SK-N-SH treated with all-trans-retinoic acid at 6 μM for 48 hours (cell line): ENCODE measurements at regions not wholly inside any gene's neighbourhood (a gene's known extent, or its start where the extent isn't known, plus 50 kb on each side); places are given as distances from the start of the nearest gene placed in this dataset.

Experiments
- ARNTL ChIP-seq: fragments of 450-650 bp; formaldehyde crosslinking; IDR thresholded peaks from 2 replicates; pipeline ENCODE4 v1.5.0; 2020; ENCODE audit warnings: low read depth, mild to moderate bottlenecking, moderate library complexity, borderline replicate concordance
- BACH2 ChIP-seq: fragments of 250-450 bp; sonication (Bioruptor Pico); IDR thresholded peaks from 2 replicates; pipeline ENCODE4 v1.9.0; 2021; ENCODE audit warnings: mild to moderate bottlenecking, borderline replicate concordance
- CREB5 ChIP-seq: fragments of 250-450 bp; sonication (Bioruptor Pico); IDR thresholded peaks from 2 replicates; pipeline ENCODE4 v1.5.1; 2020; ENCODE audit warnings: low read depth, mild to moderate bottlenecking, moderate library complexity
- CSDC2 ChIP-seq: fragments of 250-450 bp; sonication (Bioruptor Pico); IDR thresholded peaks from 2 replicates; pipeline ENCODE4 v1.5.0; 2020; ENCODE audit warnings: mild to moderate bottlenecking, moderate library complexity
- OSR1 ChIP-seq: fragments of 250-450 bp; sonication (Bioruptor Pico); IDR thresholded peaks from 2 replicates; pipeline ENCODE4 v1.8.0; 2022; ENCODE audit warnings: moderate library complexity, mild to moderate bottlenecking, inconsistent platforms
- RARB ChIP-seq: fragments of 250-450 bp; sonication (Bioruptor Pico); IDR thresholded peaks from 2 replicates; pipeline ENCODE4 v1.8.0; 2021; ENCODE audit warnings: mild to moderate bottlenecking, moderate library complexity
- TCF4 ChIP-seq: fragments of 250-450 bp; sonication (Bioruptor Pico); IDR thresholded peaks from 2 replicates; pipeline ENCODE4 v1.8.0; 2021; ENCODE audit warnings: mild to moderate bottlenecking, moderate library complexity, borderline replicate concordance
- TOX ChIP-seq: fragments of 250-450 bp; sonication (Bioruptor Pico); IDR thresholded peaks from 2 replicates; pipeline ENCODE4 v1.8.0; 2021; ENCODE audit warnings: mild to moderate bottlenecking, moderate library complexity, borderline replicate concordance
- ZFP3 ChIP-seq: fragments of 250-450 bp; sonication (Bioruptor Pico); IDR thresholded peaks from 2 replicates; pipeline ENCODE4 v1.5.0; 2020; ENCODE audit warnings: mild to moderate bottlenecking, moderate library complexity
- ZFP30 ChIP-seq: fragments of 450-650 bp; formaldehyde crosslinking; IDR thresholded peaks from 2 replicates; pipeline ENCODE4 v1.5.0; 2022; ENCODE audit warnings: mild to moderate bottlenecking, moderate library complexity
- ZNF565 ChIP-seq: fragments of 450-650 bp; formaldehyde crosslinking; conservative IDR thresholded peaks from 2 replicates; pipeline ENCODE4 v1.5.0; 2020; ENCODE audit warnings: low read depth, mild to moderate bottlenecking, moderate library complexity
- ZNF70 ChIP-seq: fragments of 450-650 bp; formaldehyde crosslinking; IDR thresholded peaks from 2 replicates; pipeline ENCODE4 v1.5.0; 2020; ENCODE audit warnings: mild to moderate bottlenecking, moderate library complexity
- TF ChIP-seq, protein P1 (sequence below): fragments of 250-450 bp; sonication (Bioruptor Pico); IDR thresholded peaks from 2 replicates; pipeline ENCODE4 v1.5.1; 2021; ENCODE audit warnings: mild to moderate bottlenecking, moderate library complexity
- TF ChIP-seq, protein P2 (sequence below): fragments of 250-450 bp; sonication (Bioruptor Pico); IDR thresholded peaks from 2 replicates; pipeline ENCODE4 v1.8.0; 2020; ENCODE audit warnings: mild to moderate bottlenecking, moderate library complexity, borderline replicate concordance

DNA sequence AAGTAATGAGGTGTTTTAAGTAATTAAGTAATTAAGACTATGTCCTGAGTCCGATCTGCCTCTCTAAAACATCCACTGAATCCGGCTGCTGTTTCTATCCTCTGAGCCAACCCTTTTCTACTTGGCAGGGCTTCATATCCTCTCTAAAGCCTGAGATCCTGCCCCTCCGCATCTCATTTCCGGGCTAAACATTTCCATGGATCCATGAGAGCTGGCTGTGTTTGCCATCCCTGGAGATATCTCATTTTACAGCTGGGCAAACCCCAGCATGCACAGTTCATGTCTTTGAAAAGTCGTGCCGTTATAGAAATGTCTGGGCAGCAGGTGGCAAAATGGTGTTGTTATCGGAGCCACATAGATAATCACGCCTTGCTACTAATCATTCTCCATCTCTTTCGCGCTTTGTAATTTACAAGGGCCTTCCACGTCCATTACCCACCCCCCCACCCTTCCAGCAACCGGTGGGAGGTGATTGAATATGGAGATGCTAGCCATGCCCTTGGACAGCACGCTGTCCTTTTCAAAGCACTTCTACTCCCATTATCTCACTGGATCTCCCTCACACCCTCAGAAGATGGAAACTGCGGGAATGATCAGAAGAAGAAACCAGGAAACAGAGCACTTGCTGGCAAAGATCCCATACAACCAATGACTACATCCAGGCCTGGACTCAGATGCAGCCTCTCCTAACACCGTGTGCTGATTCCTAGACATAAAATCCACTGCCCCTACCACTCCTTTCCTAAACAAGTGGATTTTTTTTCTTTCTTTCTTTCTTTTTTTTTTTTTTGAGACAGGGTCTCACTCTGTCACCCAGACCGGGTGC, 1189.2 kb downstream of the TYW1 start:
- TF ChIP-seq ZNF565 (no peak), CSDC2 (CRISPR knock-in tag) (no peak), CREB5 (no peak), ZFP30 (CRISPR knock-in tag) (no peak), ZFP3 (no peak), ZNF70 (CRISPR knock-in tag) (no peak), RARB (no peak), TOX (CRISPR knock-in tag) (no peak), ARNTL (no peak), TCF4 (CRISPR knock-in tag) (peak; percentile 11; the same call in 1 of the 2 replicates), OSR1 (CRISPR knock-in tag) (no peak), BACH2 (CRISPR knock-in tag) (no peak)
- TF ChIP-seq, protein P1, sequence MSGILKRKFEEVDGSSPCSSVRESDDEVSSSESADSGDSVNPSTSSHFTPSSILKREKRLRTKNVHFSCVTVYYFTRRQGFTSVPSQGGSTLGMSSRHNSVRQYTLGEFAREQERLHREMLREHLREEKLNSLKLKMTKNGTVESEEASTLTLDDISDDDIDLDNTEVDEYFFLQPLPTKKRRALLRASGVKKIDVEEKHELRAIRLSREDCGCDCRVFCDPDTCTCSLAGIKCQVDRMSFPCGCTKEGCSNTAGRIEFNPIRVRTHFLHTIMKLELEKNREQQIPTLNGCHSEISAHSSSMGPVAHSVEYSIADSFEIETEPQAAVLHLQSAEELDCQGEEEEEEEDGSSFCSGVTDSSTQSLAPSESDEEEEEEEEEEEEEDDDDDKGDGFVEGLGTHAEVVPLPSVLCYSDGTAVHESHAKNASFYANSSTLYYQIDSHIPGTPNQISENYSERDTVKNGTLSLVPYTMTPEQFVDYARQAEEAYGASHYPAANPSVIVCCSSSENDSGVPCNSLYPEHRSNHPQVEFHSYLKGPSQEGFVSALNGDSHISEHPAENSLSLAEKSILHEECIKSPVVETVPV (CRISPR knock-in tag): no peak
- TF ChIP-seq, protein P2, sequence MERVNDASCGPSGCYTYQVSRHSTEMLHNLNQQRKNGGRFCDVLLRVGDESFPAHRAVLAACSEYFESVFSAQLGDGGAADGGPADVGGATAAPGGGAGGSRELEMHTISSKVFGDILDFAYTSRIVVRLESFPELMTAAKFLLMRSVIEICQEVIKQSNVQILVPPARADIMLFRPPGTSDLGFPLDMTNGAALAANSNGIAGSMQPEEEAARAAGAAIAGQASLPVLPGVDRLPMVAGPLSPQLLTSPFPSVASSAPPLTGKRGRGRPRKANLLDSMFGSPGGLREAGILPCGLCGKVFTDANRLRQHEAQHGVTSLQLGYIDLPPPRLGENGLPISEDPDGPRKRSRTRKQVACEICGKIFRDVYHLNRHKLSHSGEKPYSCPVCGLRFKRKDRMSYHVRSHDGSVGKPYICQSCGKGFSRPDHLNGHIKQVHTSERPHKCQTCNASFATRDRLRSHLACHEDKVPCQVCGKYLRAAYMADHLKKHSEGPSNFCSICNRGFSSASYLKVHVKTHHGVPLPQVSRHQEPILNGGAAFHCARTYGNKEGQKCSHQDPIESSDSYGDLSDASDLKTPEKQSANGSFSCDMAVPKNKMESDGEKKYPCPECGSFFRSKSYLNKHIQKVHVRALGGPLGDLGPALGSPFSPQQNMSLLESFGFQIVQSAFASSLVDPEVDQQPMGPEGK (CRISPR knock-in tag): no peak
